ENCODE measurements at regions not wholly inside any gene's neighbourhood (a gene's known extent, or its start where the extent isn't known, plus 50 kb on each side); places are given as distances from the start of the nearest gene placed in this dataset.

- Histone ChIP-seq H3K36me3 (ENCODE audit: control insufficient read depth in 2 of 2, extremely low read depth in 1 of 2, insufficient read depth in 2 of 2, low read length in 2 of 2) (no peaks in the 10 kb centered on the region), H3K9me1 (replicated peaks; ENCODE audit: control insufficient read depth, extremely low read depth, insufficient read depth, low read length) (no peaks in the 10 kb centered on the region), H3K4me1 (ENCODE audit: control insufficient read depth, extremely low read depth, insufficient read depth, low read length) (no peaks in the 10 kb centered on the region), H3K4me2 (ENCODE audit: insufficient read depth, low read length) (no peak overlapping the region), H2AFZ (ENCODE audit: low read depth, low read length) (no peak overlapping the region), H3K79me2 (ENCODE audit: control insufficient read depth, insufficient read depth, low read length) (no peaks in the 10 kb centered on the region), H3K27ac (ENCODE audit: insufficient read depth, low read depth, low read length) (no peak overlapping the region), H4K20me1 (replicated peaks; ENCODE audit: control insufficient read depth, extremely low read depth, insufficient read depth, low read length) (no peaks in the 10 kb centered on the region), H3K9me3 (replicated peaks; ENCODE audit: control insufficient read depth, insufficient read depth, low read length) (no peaks in the 10 kb centered on the region), H3K4me3 (replicated peaks in 1 of 3; ENCODE audit: insufficient read depth in 1 of 3, low read depth in 1 of 3, low read length in 3 of 3) (no peak overlapping the region), H3K27me3 (ENCODE audit: control insufficient read depth in 2 of 2, insufficient read depth in 2 of 2, low read length in 2 of 2) (no peaks in the 10 kb centered on the region), H3K9ac (replicated peaks; ENCODE audit: extremely low read depth, insufficient read depth, low read length) (no peak overlapping the region)
- BruUV-seq (replicated peaks): no TSS peak
- intact Hi-C loops (cut with micrococcal nuclease): no loop called here
- ChIA-PET CTCF (no interaction called here), POLR2A (no interaction called here)
- dilution Hi-C loops (cut with MboI; ENCODE audit: extremely low pct_ligation_motif_present, low sequenced_read_pairs): no loop called here
- DNase-seq (ENCODE audit: low read depth, low spot score): no peak
- no peak for TF ChIP-seq JUN (IDR thresholded peaks at IDR 0.05; ENCODE audit: borderline replicate concordance, insufficient read depth, insufficient read length, low read depth)
- no peak for TF ChIP-seq MAX (IDR thresholded peaks at IDR 0.05; ENCODE audit: insufficient read depth, insufficient read length)
- TF ChIP-seq MYC (IDR thresholded peaks at IDR 0.05; ENCODE audit: low read depth, low read length): no peak
- TF ChIP-seq FOS (IDR thresholded peaks at IDR 0.05; ENCODE audit: borderline replicate concordance, insufficient read depth, low read length): no peak
- no peak for FAIRE-seq
Observed at GRCh38 chr2:579351-579886, 97.8 kb downstream of the TMEM18 start.

GRCh38 chr2:576292-576691, 100.9 kb downstream of the TMEM18 start:
- ChIA-PET POLR2A (no interaction called here), CTCF (interaction anchor here (0.6 kb wide), 1 partner anchor 14 kb away, joined by 3 read pairs; no protein-coding TSS in a partner anchor)
- peaks cover 2% of the 10 kb centered on the region for H3K9me3 ChIP-seq (replicated peaks; ENCODE audit: control insufficient read depth, insufficient read depth, low read length)
- H3K4me1 ChIP-seq (ENCODE audit: control insufficient read depth, extremely low read depth, insufficient read depth, low read length): no peaks in the 10 kb centered on the region
- no peak overlapping the region for H3K27ac ChIP-seq (ENCODE audit: insufficient read depth, low read depth, low read length)
- intact Hi-C loops (cut with micrococcal nuclease): no loop called here
- H2AFZ ChIP-seq (ENCODE audit: low read depth, low read length): no peak overlapping the region
- H3K4me3 ChIP-seq (replicated peaks in 1 of 3; ENCODE audit: insufficient read depth in 1 of 3, low read depth in 1 of 3, low read length in 3 of 3): no peak overlapping the region
- no peaks in the 10 kb centered on the region for H3K9me1 ChIP-seq (replicated peaks; ENCODE audit: control insufficient read depth, extremely low read depth, insufficient read depth, low read length)
- H4K20me1 ChIP-seq (replicated peaks; ENCODE audit: control insufficient read depth, extremely low read depth, insufficient read depth, low read length): no peaks in the 10 kb centered on the region
- DNase-seq (ENCODE audit: low read depth, low spot score): no peak
- FAIRE-seq: no peak
- no peak for TF ChIP-seq POLR2AphosphoS5 (IDR thresholded peaks at IDR 0.05; ENCODE audit: insufficient read depth, low read depth, low read length)
- TF ChIP-seq POLR2A (IDR thresholded peaks at IDR 0.05; ENCODE audit: low read depth, low read length): no peak
- no peak for TF ChIP-seq MYC (IDR thresholded peaks at IDR 0.05; ENCODE audit: low read depth, low read length)
- no peak for TF ChIP-seq MAX (IDR thresholded peaks at IDR 0.05; ENCODE audit: insufficient read depth, insufficient read length)
- no peak for TF ChIP-seq EZH2 (IDR thresholded peaks at IDR 0.05; ENCODE audit: borderline replicate concordance, low read depth, low read length, severe bottlenecking)
- TF ChIP-seq FOS (IDR thresholded peaks at IDR 0.05; ENCODE audit: borderline replicate concordance, insufficient read depth, low read length): no peak
- TF ChIP-seq CTCF (IDR thresholded peaks at IDR 0.05; ENCODE audit: extremely low read depth in 1 of 2, insufficient read depth in 1 of 2, low read depth in 1 of 2, low read length in 2 of 2): no peak
- no peak for TF ChIP-seq JUN (IDR thresholded peaks at IDR 0.05; ENCODE audit: borderline replicate concordance, insufficient read depth, insufficient read length, low read depth)
- TF ChIP-seq GATA2 (IDR thresholded peaks at IDR 0.05; ENCODE audit: insufficient read depth, insufficient read length, low read depth, low read length): no peak
- no peaks in the 10 kb centered on the region for H3K79me2 ChIP-seq (ENCODE audit: control insufficient read depth, insufficient read depth, low read length)
- H3K36me3 ChIP-seq (ENCODE audit: control insufficient read depth in 2 of 2, extremely low read depth in 1 of 2, insufficient read depth in 2 of 2, low read length in 2 of 2): no peaks in the 10 kb centered on the region
- no peak overlapping the region for H3K4me2 ChIP-seq (ENCODE audit: insufficient read depth, low read length)
- BruUV-seq (replicated peaks): no TSS peak
- no peaks in the 10 kb centered on the region for H3K27me3 ChIP-seq (ENCODE audit: control insufficient read depth in 2 of 2, insufficient read depth in 2 of 2, low read length in 2 of 2)
- dilution Hi-C loops (cut with MboI; ENCODE audit: extremely low pct_ligation_motif_present, low sequenced_read_pairs): no loop called here
- H3K9ac ChIP-seq (replicated peaks; ENCODE audit: extremely low read depth, insufficient read depth, low read length): no peak overlapping the region

Data from endothelial cell of umbilical vein (primary cell).